ENCODE measurements at regions not wholly inside any gene's neighbourhood (a gene's known extent, or its start where the extent isn't known, plus 50 kb on each side); places are given as distances from the start of the nearest gene placed in this dataset.

- TF ChIP-seq EZH2 (IDR thresholded peaks at IDR 0.05; ENCODE audit: insufficient read depth, poor library complexity, severe bottlenecking) (no peak), EZH2phosphoT487 (IDR thresholded peaks at IDR 0.05; ENCODE audit: insufficient read depth, low read depth) (no peak)
These were observed 667.9 kb upstream of the SGO1 start for GRCh38 chr3:20853890-20854289.
